ENCODE measurements at regions not wholly inside any gene's neighbourhood (a gene's known extent, or its start where the extent isn't known, plus 50 kb on each side); places are given as distances from the start of the nearest gene placed in this dataset.

DNA sequence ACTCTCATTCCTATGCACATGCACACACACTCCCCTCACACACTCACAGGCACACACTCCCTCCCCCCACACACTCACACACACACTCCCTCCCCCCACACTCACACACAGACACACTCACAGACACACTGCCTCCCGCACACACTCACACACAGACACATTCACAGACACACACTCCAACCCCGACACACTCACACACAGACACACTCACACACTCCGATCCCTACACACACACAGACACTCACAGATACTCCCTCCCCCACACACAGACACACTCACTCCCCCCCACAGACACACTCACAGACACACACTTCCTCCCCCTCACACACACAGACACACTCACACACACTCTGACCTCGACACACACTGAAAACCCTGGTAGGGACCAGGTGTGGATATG is 176.2 kb downstream of the TFAP2C start:
- no peak for DNase-seq

GRCh38 chr20:56805966-56806365 is 176.9 kb downstream of the TFAP2C start:
- DNase-seq, result no peak

DNA sequence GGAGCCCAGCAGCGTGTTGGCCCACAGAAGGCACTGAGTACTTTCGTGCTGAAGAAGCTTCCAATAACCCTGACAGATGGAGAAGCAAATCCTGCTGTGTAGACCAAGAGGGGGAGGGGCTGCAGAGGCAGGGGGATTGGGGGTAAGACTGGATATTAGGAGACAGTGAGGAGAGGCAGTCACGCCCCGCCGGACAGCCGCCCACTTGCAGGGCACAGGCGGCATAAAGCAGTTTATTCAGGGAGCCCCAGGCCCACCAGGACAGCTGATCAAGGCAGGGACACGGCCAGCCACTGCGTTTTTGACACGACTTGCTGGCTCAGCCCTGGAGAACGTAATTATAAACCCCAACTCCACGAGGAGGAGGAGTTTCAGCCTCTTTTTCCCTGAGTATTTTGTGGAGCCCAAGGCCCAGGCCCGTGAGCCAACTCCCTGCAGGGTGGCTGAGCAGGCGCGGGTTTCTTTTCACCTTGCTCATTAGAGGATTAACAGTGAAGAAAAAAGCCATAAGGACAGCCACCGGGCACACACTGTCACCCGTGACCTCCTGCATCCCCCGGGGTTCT is 177.9 kb downstream of the TFAP2C start:
- DNase-seq, result no peak

DNA sequence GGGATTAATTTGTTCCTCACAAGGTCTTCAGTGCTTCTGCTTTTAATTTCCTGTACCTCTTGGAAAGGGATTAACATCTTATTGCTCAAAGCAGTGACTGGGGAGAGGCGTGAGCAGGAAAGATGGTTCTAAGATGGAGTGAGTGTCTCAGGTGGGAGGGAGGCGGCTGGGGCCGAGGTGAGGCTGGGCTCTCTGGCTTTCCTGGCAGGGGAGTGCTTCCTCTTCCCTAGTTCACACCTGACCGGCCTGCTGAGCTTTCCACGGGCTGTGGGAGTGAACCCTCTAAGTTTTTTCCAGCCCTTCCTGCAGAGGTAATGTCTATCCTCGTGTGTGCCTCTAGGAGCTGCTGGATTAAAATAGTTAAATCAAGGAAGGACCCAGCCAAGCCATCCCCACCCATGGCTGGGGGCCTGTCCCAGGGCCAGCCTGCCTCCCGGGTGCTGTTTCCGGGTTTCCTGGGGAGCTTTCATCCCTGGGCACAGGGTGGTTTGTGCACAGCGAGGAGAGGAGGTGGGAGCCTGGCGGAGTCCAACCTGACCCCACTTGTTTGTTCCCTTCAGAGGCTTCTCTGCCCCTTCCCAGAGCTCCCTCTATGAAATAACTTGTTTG is 179.1 kb downstream of the TFAP2C start:
- no peak for DNase-seq

DNA sequence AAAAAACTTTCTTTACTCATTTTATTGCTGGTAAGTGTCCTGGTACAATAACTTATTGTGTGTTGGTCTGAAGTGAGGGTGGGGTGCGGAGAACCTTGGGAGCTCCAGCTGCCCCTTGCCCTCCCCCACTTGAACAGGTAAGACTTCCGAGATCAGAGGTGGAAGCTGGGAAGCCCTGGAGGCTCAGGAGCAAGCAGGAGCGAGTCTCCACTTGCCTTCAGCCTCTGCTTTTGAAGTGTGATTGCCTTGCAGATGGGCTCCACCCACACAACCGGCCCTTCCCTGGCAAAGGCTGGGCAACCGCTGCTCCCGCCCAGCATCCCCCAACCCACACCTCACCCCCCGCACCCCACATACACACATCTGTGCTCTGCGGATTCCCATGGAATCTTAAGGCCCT is 179.6 kb downstream of the TFAP2C start:
- no peak for DNase-seq

DNA sequence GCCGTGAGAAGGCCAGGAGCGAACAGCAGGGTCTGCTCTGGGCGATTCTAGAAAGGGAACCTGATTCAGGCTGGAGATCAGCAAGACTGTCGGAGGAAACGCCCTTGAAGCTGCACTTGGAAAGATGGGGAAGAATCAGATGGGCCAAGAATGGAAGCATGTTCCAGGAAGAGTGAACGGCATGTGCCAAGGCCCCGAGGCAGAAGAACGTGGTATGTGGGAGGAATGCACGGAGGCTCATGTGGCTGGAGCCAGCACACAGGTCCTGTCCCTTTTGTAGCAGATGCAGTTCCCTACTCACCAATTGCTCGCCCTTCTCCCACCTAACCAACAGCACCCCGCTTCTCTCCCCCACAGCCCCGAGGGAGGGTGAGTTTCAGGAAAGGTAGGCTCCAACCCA is 180.6 kb downstream of the TFAP2C start:
- no peak for DNase-seq

- DNase-seq, result no peak
Observed at GRCh38 chr20:56810141-56810540, 181.0 kb downstream of the TFAP2C start.

GRCh38 chr20:56815796-56816195 is 186.7 kb downstream of the TFAP2C start:
- DNase-seq, result no peak

DNA sequence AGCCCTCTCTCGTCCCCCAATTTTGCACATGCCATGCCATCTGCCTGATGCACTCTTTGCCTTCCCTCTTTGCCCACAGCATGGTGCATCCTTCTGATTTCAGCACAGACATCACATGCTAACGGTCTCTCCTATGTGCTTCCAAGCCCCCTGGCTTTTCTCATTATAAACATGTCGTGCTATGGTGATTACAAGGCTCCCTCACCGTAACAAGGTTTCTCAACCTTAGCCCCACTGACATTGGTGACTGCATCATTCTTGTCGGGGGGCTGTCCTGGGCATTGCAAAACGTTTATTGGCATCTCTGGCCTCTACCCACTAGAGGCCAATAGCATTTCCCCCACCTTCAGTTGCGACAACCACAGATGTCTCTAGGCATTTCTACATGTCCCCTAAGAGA is 187.2 kb downstream of the TFAP2C start:
- DNase-seq, result no peak

GRCh38 chr20:56817780-56818675 is 188.9 kb downstream of the TFAP2C start:
- no peak for DNase-seq

DNA sequence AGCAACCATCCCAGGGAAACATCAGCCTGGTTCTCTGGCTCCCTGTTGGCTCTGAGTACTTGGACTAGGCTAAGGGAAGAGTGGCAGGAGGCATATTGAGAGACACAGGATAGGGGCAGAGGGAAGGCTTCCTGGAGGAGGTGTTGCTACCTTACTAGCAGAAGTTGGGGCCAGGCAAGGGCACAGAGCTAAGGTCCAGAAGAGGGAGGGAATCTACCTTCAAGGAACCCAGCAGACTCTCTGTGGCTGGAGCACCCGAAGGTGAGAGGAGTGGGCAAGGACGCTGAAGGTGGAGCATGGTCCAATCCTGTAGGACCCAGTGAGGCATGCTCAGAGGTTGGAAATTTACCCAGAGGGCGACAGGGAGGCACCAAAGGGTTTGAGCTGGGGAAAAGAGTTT is 191.9 kb downstream of the TFAP2C start:
- no peak for DNase-seq

DNA sequence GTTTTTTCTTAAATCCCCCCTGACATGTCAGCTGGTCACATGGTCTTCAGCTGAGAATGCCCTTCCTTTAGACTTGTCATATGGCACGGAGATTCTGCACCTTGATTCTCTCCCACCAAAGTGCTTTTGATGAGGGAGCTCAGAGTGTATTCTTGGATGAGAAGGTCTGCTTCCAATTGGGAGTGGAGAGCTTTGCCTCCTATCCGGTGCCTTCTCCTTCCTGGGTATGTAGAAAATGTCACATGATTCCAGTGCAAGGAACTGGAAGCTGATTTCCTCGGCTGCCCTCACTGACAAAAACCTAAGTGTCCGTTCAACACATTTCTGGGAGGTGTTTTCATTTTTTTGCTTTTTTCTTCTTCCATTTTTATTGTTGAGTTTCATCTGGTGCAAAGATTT is 197.2 kb downstream of the TFAP2C start:
- DNase-seq, result no peak

- no peak for DNase-seq
Observed at GRCh38 chr20:56826705-56827665, 197.9 kb downstream of the TFAP2C start.

DNA sequence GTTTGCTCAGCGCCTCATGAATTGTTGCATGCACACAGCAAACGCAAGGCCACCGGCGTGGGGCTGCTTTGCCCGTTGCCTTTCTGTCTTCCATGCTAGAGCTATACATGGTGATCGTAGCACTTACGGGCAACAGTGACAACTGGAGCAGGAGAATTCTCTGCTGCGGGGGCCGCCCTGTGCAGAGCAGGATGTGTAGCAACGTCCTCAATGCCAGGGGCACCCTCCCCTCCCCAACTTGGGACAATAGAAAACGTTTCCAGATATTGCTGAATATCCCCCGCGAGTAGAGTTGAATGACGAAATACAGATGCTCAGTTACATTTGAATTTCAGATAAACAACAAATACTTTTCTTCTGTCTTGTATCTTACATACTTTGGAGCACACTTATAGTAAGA is 198.7 kb downstream of the TFAP2C start:
- no peak for DNase-seq

GRCh38 chr20:56828402-56828801 is 199.3 kb downstream of the TFAP2C start:
- DNase-seq, result no peak

DNA sequence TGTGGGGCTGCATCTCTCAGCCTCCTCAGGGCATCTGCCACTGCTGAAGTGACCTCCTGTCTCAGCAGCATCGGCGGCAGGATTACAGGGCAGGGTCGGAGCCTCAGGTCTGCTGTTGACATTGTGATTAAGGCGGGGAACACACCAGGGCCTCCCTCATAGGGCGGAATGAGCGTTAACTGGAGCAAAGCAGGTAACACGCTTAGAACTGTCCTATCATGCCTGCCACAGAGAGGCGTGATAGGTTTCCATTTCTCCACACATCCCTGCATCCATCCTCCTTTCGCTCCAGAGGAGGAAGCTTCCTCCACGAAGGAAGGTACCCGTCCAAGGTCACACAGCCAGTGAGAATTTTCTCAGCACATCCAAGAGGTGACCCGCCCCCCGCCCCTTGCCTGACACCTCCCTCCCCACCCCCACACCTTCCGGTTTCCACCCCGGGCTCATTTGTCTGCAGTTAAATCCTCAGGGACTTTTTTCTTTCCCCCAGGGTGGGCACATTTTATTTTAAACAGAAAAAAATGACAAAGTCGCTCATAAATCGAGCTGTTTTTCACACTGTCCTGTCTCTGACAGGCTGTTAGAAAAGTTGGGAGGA is 200.8 kb downstream of the TFAP2C start:
- no peak for DNase-seq

DNA sequence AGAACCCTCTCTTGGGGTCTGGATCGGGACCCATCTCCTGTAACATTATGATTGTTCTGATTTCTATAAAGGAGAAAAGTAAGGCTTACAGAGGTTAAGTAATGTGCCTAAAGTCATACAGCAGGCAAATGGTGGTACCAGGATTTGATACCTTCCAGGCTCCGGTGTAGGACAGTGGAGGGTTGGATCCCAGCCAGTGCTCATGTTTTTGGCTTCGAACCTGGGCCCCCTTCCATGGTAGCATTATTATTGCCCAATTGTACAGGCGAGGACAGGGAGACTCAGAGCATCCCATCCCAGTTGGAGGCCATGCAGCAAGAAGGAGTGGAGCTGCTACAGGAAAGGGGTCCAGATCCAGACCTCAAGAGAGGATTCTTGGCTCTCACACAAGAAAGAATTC is 202.7 kb downstream of the TFAP2C start:
- no peak for DNase-seq

DNA sequence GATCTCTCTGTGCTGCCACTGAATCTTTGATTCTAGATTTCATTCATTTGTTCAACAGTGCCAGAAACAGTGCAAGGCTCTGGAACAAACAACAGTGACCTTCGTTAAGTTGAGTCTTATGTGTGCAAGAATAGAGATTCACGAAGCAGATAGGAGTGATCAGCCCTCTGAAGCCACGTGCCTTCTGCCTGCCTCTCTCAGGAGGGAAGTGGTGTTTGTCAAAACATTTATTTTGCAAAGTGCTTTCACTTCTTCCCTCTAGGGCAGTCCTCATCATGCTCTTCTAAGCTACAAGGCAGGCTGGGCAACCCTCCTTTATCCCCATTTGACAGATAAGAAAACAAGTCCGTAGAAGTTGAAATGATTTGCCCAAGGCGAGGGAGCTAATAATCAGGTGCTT is 204.3 kb downstream of the TFAP2C start:
- DNase-seq, result no peak

- no peak for DNase-seq
Observed at GRCh38 chr20:56835829-56836550, 206.9 kb downstream of the TFAP2C start.

DNA sequence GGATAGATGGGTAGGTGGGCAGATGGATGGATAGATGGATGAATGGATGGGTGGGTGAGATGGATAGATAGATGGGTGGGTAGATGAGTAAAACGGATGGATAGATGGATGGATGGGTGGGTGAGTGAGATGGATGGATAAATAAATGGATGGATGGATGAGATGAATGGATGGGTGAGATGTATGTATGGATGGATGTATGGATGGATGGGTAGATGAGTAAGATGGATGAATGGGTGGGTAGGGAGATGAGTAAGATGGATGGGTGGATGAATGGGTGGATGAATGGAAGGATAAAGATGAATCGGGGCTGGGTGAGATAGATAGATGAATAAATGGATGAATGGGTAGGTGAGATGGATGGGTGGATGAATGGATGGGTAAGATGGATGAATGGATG is 210.1 kb downstream of the TFAP2C start:
- no peak for DNase-seq

DNA sequence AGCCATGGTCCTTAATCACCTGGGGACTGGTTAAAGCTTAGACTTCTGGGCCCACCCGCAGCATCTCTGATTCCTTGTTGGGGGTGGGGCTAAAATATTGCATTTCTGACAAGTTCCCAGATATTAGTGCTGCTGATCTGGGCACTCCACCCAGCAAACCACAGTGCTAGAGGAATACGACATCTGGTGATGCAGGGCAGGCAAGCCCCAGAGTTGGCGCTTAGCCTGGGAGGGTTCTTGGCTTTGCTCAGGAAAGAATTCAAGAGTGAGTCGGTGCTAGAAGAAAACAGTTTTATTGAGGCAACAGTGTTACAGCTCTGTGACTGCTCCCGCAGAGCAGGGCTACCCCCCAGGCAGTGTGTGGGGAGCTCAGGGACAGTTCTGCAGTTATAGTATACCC is 210.7 kb downstream of the TFAP2C start:
- no peak for DNase-seq

DNA sequence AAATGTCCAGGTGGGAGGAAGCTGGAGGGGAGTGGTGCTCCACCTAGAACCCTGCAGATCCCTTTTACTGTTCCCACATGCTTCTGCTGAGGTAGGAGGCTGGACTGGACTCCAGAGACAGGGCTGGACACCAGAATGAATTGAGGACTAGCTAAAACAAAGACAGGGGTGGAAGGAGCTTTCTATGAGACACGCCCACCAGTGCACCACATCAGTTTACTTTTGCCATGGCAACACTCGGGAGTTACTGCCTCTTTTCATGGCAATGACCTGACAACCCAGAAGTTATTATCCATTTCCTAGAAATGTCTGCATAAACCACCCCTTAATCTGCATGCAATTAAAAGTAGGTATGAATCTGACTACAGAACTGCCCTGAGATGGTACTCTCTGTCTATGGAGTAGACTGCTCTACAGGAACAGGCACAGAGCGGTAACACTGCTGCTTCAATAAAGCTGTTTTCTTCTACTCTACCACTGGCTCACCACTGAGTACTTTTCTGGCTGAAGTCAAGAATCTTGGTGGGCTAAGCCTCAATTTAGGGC is 211.7 kb downstream of the TFAP2C start:
- DNase-seq, result no peak
